IMR-90 (cell line): ENCODE measurements at regions not wholly inside any gene's neighbourhood (a gene's known extent, or its start where the extent isn't known, plus 50 kb on each side); places are given as distances from the start of the nearest gene placed in this dataset.

Source experiments
- ATAC-seq: fragments of 200-7000 bp; cut with Tn5 transposase; 2 replicates; pipeline ENCODE4 v1.9.1; 2020; ENCODE audit warnings: low read depth, mild to moderate bottlenecking, moderate library complexity
- BruUV-seq: library from RNA; stranded (reverse); fragments of 400-500 nt; replicated peaks from 2 replicates; lab custom pipeline; 2021; lab: Mats Ljungman, UMichigan
- CTCF ChIA-PET: fragments of 300-600 bp; formaldehyde crosslinking; extraction: SDS; loops from one replicate; lab custom pipeline; 2021; ENCODE audit warnings: antibody characterized with exemption; lab: Yijun Ruan, JAX
- POLR2A ChIA-PET: fragments of 300-600 bp; sonication (Branson Sonifier 250); formaldehyde crosslinking; loops from one replicate; lab custom pipeline; 2022; ENCODE audit warnings: antibody characterized with exemption; ENCODE audit not compliant: unreplicated experiment; lab: Charles Lee
- DNase-seq: peaks from one replicate; pipeline ENCODE4 v3.0.0; 2013
- H2AFZ ChIP-seq: replicated peaks from 2 replicates; pipeline ENCODE3; 2013; ENCODE audit warnings: low read length, mild to moderate bottlenecking; ENCODE audit not compliant: poor library complexity
- H2AK5ac ChIP-seq: 2 replicates; pipeline ENCODE4 v1.6.1; 2013; ENCODE audit warnings: low read depth, low read length, inconsistent platforms
- H2AK9ac ChIP-seq: replicated peaks from 2 replicates; pipeline ENCODE3; 2013; ENCODE audit warnings: mild to moderate bottlenecking, low read depth, low read length, moderate library complexity; ENCODE audit not compliant: poor library complexity
- H2BK120ac ChIP-seq: 2 replicates; pipeline ENCODE4 v1.6.1; 2013; ENCODE audit warnings: low read depth, low read length, inconsistent platforms
- H2BK15ac ChIP-seq: 3 replicates; pipeline ENCODE4 v1.6.1; 2013; ENCODE audit warnings: low read depth, low read length, inconsistent platforms
- H2BK20ac ChIP-seq: 2 replicates; pipeline ENCODE4 v1.6.1; 2013; ENCODE audit warnings: low read depth, mild to moderate bottlenecking, inconsistent platforms, low read length, moderate library complexity
- H2BK5ac ChIP-seq: 2 replicates; pipeline ENCODE4 v1.6.1; 2013; ENCODE audit warnings: mild to moderate bottlenecking, low read depth, low read length, inconsistent platforms; ENCODE audit not compliant: poor library complexity, severe bottlenecking
- H3K14ac ChIP-seq: replicated peaks from 2 replicates; pipeline ENCODE4 v1.6.1; 2013; ENCODE audit warnings: low read depth, low read length, inconsistent platforms
- H3K18ac ChIP-seq: 2 replicates; pipeline ENCODE4 v1.6.1; 2013; ENCODE audit warnings: low read depth, low read length, control low read depth
- H3K23ac ChIP-seq: 2 replicates; pipeline ENCODE4 v1.6.1; 2013; ENCODE audit warnings: low read depth, low read length, inconsistent platforms
- H3K27ac ChIP-seq: 2 replicates; pipeline ENCODE4 v1.5.1; 2013; ENCODE audit warnings: mild to moderate bottlenecking, control low read depth, low read length; ENCODE audit not compliant: insufficient read depth
- H3K27me3 ChIP-seq: 2 replicates; pipeline ENCODE4 v1.6.1; 2013; ENCODE audit warnings: low read length; ENCODE audit not compliant: control insufficient read depth, insufficient read depth
- H3K36me3 ChIP-seq: 2 replicates; pipeline ENCODE4 v1.6.1; 2013; ENCODE audit warnings: low read length, mixed read lengths; ENCODE audit not compliant: control insufficient read depth, insufficient read depth
- H3K4ac ChIP-seq: 2 replicates; pipeline ENCODE4 v1.6.1; 2013; ENCODE audit warnings: low read depth, low read length, inconsistent platforms
- H3K4me1 ChIP-seq: 2 replicates; pipeline ENCODE4 v1.6.1; 2013; ENCODE audit warnings: low read length, mixed read lengths; ENCODE audit not compliant: control insufficient read depth, insufficient read depth
- H3K4me2 ChIP-seq: 2 replicates; pipeline ENCODE4 v1.6.1; 2013; ENCODE audit warnings: low read depth, mild to moderate bottlenecking, control low read depth, low read length, moderate library complexity
- H3K4me3 ChIP-seq: 2 replicates; pipeline ENCODE4 v1.5.1; 2013; ENCODE audit warnings: low read depth, mild to moderate bottlenecking, control low read depth, low read length, moderate library complexity; ENCODE audit not compliant: insufficient read depth
- H3K56ac ChIP-seq: 2 replicates; pipeline ENCODE4 v1.6.1; 2013; ENCODE audit warnings: low read length, inconsistent platforms; ENCODE audit not compliant: insufficient read depth; ENCODE audit errors: extremely low read depth
- H3K79me1 ChIP-seq, 2 experiments: 2 replicates each; pipeline ENCODE4 v1.6.1; 2013; ENCODE audit warnings: low read length in 2 of 2, inconsistent platforms in 1 of 2, low read depth in 1 of 2
- H3K9ac ChIP-seq: 2 replicates; pipeline ENCODE4 v1.6.1; 2013; ENCODE audit warnings: low read depth, low read length, control low read depth
- H3K9me1 ChIP-seq: 2 replicates; pipeline ENCODE4 v1.6.1; 2013; ENCODE audit warnings: low read length, inconsistent platforms; ENCODE audit not compliant: insufficient read depth
- H3K9me3 ChIP-seq: 2 replicates; pipeline ENCODE4 v1.6.1; 2013; ENCODE audit warnings: low read length; ENCODE audit not compliant: control insufficient read depth, insufficient read depth
- H4K20me1 ChIP-seq: 2 replicates; pipeline ENCODE4 v1.6.1; 2013; ENCODE audit warnings: low read length, inconsistent platforms; ENCODE audit not compliant: insufficient read depth
- H4K5ac ChIP-seq: 2 replicates; pipeline ENCODE4 v1.6.1; 2013; ENCODE audit warnings: mild to moderate bottlenecking, low read depth, low read length, control low read depth
- H4K8ac ChIP-seq, 2 experiments: 2 replicates each; pipeline ENCODE4 v1.6.1; 2013; ENCODE audit warnings: low read depth in 2 of 2, low read length in 2 of 2, control low read depth in 1 of 2, inconsistent platforms in 1 of 2
- H4K91ac ChIP-seq: 2 replicates; pipeline ENCODE4 v1.6.1; 2013; ENCODE audit warnings: low read depth, low read length, inconsistent platforms; ENCODE audit not compliant: insufficient read depth
- BHLHE40 ChIP-seq: fragments of 150-350 bp; IDR thresholded peaks from 2 replicates; pipeline ENCODE4 v1.6.1; 2016; ENCODE audit warnings: mild to moderate bottlenecking, low read depth, low read length
- CEBPB ChIP-seq: IDR thresholded peaks from 2 replicates; pipeline ENCODE4 v1.6.1; 2012; ENCODE audit warnings: low read depth, low read length, improper control_type of control experiment
- CHD1 ChIP-seq: IDR thresholded peaks from 2 replicates; pipeline ENCODE4 v1.6.1; 2012; ENCODE audit warnings: low read depth, low read length, improper control_type of control experiment
- FOS ChIP-seq: fragments of 150-350 bp; IDR thresholded peaks from 2 replicates; pipeline ENCODE4 v1.6.1; 2016; ENCODE audit warnings: low read depth, low read length
- MAFK ChIP-seq: IDR thresholded peaks from 2 replicates; pipeline ENCODE4 v1.6.1; 2012; ENCODE audit warnings: low read depth, low read length, improper control_type of control experiment
- MAZ ChIP-seq: IDR thresholded peaks from 2 replicates; pipeline ENCODE4 v1.6.1; 2012; ENCODE audit warnings: low read depth, mild to moderate bottlenecking, low read length, improper control_type of control experiment, moderate library complexity, borderline replicate concordance
- MXI1 ChIP-seq: IDR thresholded peaks from 2 replicates; pipeline ENCODE4 v1.6.1; 2012; ENCODE audit warnings: low read depth, mild to moderate bottlenecking, low read length, moderate library complexity, borderline replicate concordance
- NFE2L2 ChIP-seq: fragments of 150-350 bp; IDR thresholded peaks from 2 replicates; pipeline ENCODE4 v1.6.1; 2016; ENCODE audit warnings: low read depth, mild to moderate bottlenecking, low read length
- POLR2A ChIP-seq: IDR thresholded peaks from 2 replicates; pipeline ENCODE4 v1.6.1; 2012; ENCODE audit warnings: mild to moderate bottlenecking, low read depth, low read length
- RAD21 ChIP-seq: IDR thresholded peaks from 2 replicates; pipeline ENCODE4 v1.6.1; 2012; ENCODE audit warnings: low read length, improper control_type of control experiment
- RCOR1 ChIP-seq: IDR thresholded peaks from 2 replicates; pipeline ENCODE4 v1.6.1; 2012; ENCODE audit warnings: mild to moderate bottlenecking, low read length, improper control_type of control experiment; ENCODE audit not compliant: insufficient replicate concordance
- SMC3 ChIP-seq: fragments of 150-350 bp; IDR thresholded peaks from 2 replicates; pipeline ENCODE4 v1.6.1; 2016; ENCODE audit warnings: low read depth, mild to moderate bottlenecking, antibody characterized with exemption, low read length, moderate library complexity
- WGBS, 2 experiments: methylation state at CpG; one replicate each; pipeline versions ENCODE4 v1.1.5 to v1.1.7; 2013; ENCODE audit warnings: missing lambda C conversion rate in 2 of 2; ENCODE audit not compliant: insufficient read length in 1 of 2; ENCODE audit errors: extremely low coverage in 2 of 2; 5-methylcytosine and 5-hydroxymethylcytosine counted together
- dilution Hi-C: fragments of 300-500 bp; cut with HindIII; formaldehyde crosslinking; loops from one replicate; pipeline ENCODE4 v1.14.3; 2018; ENCODE audit warnings: low sequenced_read_pairs; ENCODE audit not compliant: unreplicated experiment
- in situ Hi-C: fragments of 300-500 bp; cut with MboI; formaldehyde crosslinking; loops from 3 replicates; pipeline ENCODE4 v1.14.3; 2019; ENCODE audit warnings: low sequenced_read_pairs, inconsistent platforms, mixed read lengths
- intact Hi-C: fragments of 100-400 bp; cut with micrococcal nuclease; formaldehyde crosslinking; loops from 2 replicates; pipeline ENCODE4 v1.10.0; 2022
- TF ChIP-seq, protein P1 (sequence below): fragments of 150-350 bp; IDR thresholded peaks from 2 replicates; pipeline ENCODE4 v1.6.1; 2017; ENCODE audit warnings: mild to moderate bottlenecking, antibody characterized with exemption, low read length, low read depth
- TF ChIP-seq, protein P2 (sequence below): conservative IDR thresholded peaks from 2 replicates; pipeline ENCODE4 v1.5.1; 2012; ENCODE audit warnings: mild to moderate bottlenecking, low read depth, low read length, improper control_type of control experiment
- TF ChIP-seq, protein P3 (sequence below): fragments of 150-350 bp; IDR thresholded peaks from 2 replicates; pipeline ENCODE4 v1.6.1; 2016; ENCODE audit warnings: low read depth, mild to moderate bottlenecking, low read length, moderate library complexity, borderline replicate concordance

DNA sequence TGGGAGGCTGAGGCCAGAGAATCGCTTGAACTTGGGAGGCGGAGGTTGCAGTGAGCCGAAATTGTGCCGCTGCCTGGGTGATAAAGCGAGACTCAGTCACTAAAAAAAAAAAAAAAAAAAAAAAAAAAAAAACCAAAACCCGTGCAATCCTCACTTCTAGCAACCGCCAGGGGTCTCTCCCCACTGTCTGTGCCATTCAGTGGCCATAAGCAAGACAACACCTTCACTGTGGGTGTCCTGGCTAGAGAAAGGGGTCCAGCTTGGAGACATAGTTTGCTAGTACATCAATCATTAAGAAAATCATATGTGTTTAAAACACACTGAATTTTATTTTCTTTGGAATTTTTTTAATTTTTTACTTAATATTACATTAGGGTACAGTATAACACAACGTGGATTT is 68.2 kb downstream of the RASL11A start:
- no TSS peak for BruUV-seq
- H2BK20ac ChIP-seq, result no peak overlapping the region
- ATAC-seq, result no peak

More for the DNA sequence above, 68.2 kb downstream of the RASL11A start:
- Histone ChIP-seq H4K5ac (no peak overlapping the region), H3K27me3 (no peaks in the 10 kb centered on the region; the same call in 1 of the 2 replicates), H4K91ac (no peak overlapping the region), H2AK9ac (no peak overlapping the region), H3K9ac (no peak overlapping the region), H3K23ac (no peak overlapping the region), H2BK120ac (no peak overlapping the region), H3K14ac (no peak overlapping the region), H3K27ac (no peak overlapping the region), H3K4me2 (no peak overlapping the region), H4K20me1 (no peaks in the 10 kb centered on the region), H4K8ac (no peak overlapping the region), H2BK15ac (no peak overlapping the region), H3K4me3 (no peak overlapping the region), H3K9me1 (peaks cover 5% of the 10 kb centered on the region), H3K79me1 (no peaks in the 10 kb centered on the region), H2AK5ac (no peak overlapping the region), H3K9me3 (no peaks in the 10 kb centered on the region), H3K18ac (no peak overlapping the region), H3K4me1 (peaks cover 12% of the 10 kb centered on the region), H3K36me3 (no peaks in the 10 kb centered on the region), H2BK5ac (no peak overlapping the region), H3K4ac (no peak overlapping the region), H2AFZ (no peak overlapping the region), H3K56ac (no peak overlapping the region)
- TF ChIP-seq POLR2A (no peak), SMC3 (peak; percentile 35), CHD1 (no peak), MXI1 (no peak), FOS (no peak), MAZ (no peak), RCOR1 (no peak), NFE2L2 (no peak), BHLHE40 (no peak), MAFK (no peak), RAD21 (peak; percentile 33), CEBPB (no peak)
- TF ChIP-seq, protein P1, sequence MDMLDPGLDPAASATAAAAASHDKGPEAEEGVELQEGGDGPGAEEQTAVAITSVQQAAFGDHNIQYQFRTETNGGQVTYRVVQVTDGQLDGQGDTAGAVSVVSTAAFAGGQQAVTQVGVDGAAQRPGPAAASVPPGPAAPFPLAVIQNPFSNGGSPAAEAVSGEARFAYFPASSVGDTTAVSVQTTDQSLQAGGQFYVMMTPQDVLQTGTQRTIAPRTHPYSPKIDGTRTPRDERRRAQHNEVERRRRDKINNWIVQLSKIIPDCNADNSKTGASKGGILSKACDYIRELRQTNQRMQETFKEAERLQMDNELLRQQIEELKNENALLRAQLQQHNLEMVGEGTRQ, result no peak
- TF ChIP-seq, protein P2, sequence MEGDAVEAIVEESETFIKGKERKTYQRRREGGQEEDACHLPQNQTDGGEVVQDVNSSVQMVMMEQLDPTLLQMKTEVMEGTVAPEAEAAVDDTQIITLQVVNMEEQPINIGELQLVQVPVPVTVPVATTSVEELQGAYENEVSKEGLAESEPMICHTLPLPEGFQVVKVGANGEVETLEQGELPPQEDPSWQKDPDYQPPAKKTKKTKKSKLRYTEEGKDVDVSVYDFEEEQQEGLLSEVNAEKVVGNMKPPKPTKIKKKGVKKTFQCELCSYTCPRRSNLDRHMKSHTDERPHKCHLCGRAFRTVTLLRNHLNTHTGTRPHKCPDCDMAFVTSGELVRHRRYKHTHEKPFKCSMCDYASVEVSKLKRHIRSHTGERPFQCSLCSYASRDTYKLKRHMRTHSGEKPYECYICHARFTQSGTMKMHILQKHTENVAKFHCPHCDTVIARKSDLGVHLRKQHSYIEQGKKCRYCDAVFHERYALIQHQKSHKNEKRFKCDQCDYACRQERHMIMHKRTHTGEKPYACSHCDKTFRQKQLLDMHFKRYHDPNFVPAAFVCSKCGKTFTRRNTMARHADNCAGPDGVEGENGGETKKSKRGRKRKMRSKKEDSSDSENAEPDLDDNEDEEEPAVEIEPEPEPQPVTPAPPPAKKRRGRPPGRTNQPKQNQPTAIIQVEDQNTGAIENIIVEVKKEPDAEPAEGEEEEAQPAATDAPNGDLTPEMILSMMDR, result peak; percentile 40
- TF ChIP-seq, protein P3, sequence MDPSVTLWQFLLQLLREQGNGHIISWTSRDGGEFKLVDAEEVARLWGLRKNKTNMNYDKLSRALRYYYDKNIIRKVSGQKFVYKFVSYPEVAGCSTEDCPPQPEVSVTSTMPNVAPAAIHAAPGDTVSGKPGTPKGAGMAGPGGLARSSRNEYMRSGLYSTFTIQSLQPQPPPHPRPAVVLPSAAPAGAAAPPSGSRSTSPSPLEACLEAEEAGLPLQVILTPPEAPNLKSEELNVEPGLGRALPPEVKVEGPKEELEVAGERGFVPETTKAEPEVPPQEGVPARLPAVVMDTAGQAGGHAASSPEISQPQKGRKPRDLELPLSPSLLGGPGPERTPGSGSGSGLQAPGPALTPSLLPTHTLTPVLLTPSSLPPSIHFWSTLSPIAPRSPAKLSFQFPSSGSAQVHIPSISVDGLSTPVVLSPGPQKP, result no peak
- no peak for DNase-seq
- POLR2A ChIA-PET, result interaction anchor here (0.7 kb wide), 1 partner anchor 8 kb away, joined by 30 read pairs; no protein-coding TSS in a partner anchor
- CTCF ChIA-PET, result interaction anchor here (0.6 to 1.6 kb wide), 8 partner anchors 11 to 392 kb away, joined by 3 to 11 read pairs (median 4); no protein-coding TSS in a partner anchor
- intact Hi-C loops (no loop called here), in situ Hi-C loops (no loop called here), dilution Hi-C loops (no loop called here)
- WGBS, 2 experiments, result no CpG with 5 or more reads among the region's 8 CpGs
